Medulla oblongata (tissue), 1 donor: ENCODE measurements at regions not wholly inside any gene's neighbourhood (a gene's known extent, or its start where the extent isn't known, plus 50 kb on each side); places are given as distances from the start of the nearest gene placed in this dataset.

ENCODE experiments used
- DNase-seq: peaks from one replicate; pipeline ENCODE4 v3.0.0-alpha.2; 2015; ENCODE audit errors: extremely low spot score

DNA sequence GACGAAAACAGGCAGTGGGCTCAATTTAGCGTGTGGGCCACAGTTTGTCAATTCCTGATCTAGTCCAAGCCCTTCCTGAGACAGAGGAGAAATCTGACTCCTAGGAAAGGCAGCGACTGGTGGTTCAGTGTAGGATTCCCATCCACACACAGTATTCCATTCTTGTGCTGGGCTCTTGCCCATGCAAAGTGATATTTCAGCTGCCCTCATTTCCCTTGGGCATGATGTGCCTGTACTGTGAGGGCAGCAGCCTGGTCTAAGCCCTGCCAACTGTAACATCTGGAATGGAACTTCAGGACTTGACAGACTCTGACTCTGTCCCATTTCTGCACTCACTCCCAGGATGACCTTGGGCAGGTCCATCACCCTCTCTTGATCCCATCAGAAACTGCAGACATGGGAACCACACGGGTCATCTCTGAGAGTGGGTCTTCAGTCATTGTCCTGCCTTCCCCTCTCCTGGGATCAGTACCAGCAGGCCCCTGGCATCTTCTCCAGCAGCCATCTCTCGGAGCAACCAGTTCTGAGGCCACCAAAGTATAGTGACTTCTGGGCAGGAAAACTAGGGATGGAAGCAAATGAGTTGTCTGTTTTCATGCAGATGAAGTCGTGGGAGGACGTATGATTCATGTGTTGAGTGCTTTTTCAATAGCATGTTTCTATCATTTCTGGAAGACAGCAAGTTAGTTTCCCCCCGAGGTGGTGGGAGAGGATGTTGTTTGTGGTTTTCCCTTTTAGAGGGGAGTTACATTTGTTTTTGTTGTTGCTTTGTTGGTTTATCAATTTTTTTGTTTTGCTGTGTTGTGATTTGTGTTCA lies 54.2 kb upstream of the BCL2L14 start:
- no peak for DNase-seq

DNA sequence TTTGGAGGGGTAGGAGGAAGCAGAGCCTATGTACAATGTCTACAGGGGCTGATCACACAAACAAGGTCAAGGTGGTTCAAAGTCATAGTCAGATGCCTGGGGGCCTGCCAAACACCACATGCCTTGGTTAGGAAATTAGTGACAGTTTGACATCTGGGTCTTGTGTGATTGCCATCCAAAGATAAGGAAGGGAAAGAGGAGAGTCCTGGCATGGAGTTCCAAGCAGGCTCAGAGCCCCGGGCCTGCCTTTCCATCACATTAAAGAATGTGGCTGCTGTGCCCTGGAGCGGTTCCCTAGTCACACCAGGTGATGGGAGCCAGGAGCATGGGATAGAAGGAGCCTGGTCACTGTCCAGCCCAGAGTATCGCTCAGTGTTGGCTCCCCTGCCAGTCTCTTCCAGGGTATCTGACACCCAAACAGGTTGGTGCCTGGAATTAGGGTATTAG lies 53.6 kb upstream of the BCL2L14 start:
- DNase-seq = no peak

DNA sequence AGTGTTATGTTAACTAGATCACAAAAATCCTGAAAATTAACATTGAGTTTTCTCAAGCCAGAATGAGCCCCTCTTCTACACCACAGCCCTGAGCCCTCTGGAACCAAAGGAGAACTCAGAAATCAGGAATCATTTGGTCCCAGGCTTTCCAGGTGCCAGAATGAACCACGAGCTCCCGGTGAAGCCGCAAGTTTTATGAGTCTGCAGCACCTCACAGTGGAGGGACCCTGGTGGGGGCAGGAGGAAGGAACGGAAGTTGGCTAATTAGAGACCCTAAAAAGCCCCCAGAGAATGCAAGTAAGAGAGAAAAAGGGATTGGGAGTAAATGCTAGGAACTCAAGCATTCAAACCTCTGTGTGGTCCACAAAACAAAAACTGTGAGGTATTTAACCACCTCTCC lies 52.9 kb upstream of the BCL2L14 start:
- DNase-seq = no peak

DNA sequence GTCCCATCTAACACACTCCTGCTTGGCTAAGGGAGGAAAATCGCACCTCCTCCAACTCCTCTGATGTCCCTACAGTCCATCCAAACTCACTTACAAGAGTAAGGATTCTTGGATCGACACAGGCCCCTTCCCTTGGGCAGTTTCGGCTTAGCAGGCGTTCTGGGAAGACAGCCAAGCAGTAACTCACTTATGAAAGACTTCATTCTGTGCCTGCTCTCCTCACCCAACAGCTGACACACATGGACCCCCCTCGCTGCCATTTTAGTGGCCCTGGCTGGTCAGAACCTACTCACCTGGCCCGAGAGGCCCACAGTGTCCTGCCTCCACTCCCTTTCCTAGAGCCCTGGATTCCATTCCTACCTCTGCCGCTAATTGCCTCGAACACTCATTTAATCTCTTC lies 52.3 kb upstream of the BCL2L14 start:
- peak; percentile 74 for DNase-seq

DNA sequence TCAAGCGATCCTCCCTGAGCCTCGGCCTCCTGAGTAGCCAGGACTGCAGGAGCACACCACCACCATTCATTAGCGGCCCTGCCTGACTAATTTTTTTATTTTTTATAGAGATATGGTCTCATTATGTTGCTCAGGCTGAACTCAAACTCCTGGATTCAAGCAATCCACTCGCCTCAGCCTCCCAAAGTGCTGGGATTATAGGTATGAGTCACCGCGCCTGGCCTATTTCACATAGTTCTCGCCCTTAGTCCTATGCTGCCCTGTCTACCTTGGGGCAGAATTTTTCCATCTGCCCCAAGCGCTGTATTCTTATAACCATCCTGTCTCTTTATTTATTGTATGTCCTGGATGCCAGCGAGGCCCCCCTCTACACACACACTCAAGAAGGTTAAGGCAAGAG lies 50.9 kb upstream of the BCL2L14 start:
- no peak for DNase-seq

DNA sequence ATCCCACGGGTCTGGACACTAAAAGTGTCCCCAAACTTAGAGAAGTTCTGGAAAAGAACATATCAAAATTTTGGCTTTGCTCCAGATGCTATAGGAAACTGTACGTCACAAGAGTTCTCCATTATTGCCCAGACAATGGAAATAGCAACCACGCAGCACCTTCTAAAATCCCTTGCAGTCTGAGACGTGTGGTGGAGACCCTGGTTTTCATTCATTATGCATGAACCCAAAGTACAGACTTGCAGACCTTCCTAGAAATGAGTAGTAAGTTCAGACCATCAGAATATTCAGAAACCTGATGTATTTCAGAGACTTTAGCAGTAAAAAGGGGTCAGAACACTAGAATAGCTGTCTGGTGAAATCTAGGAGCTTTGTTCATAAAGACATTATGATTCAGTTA lies 50.0 kb upstream of the BCL2L14 start:
- no peak for DNase-seq
